HG02885 (cell line): ENCODE measurements at regions not wholly inside any gene's neighbourhood (a gene's known extent, or its start where the extent isn't known, plus 50 kb on each side); places are given as distances from the start of the nearest gene placed in this dataset.
"Not testable (repeated sequence)": the region's sequence is repeated elsewhere in the genome, so short reads cannot be mapped to it uniquely, and the experiment has no call there.

ENCODE experiments used
- ATAC-seq: cut with Tn5 transposase; IDR thresholded peaks from one replicate; pipeline ENCODE4 v1.9.1; 2021; ENCODE audit warnings: mild to moderate bottlenecking; ENCODE audit not compliant: unreplicated experiment, poor library complexity

GRCh38 chr2:149701241-149701640 is 113.7 kb upstream of the MMADHC start:
- ATAC-seq = no peak

- no peak for ATAC-seq
Measured at GRCh38 chr2:149692961-149693396, 105.4 kb upstream of the MMADHC start.

GRCh38 chr2:149690825-149691224 is 103.2 kb upstream of the MMADHC start:
- ATAC-seq = no peak

- ATAC-seq = no peak
Measured at GRCh38 chr2:149687052-149687427, 99.5 kb upstream of the MMADHC start.

GRCh38 chr2:149686136-149687051 is 98.8 kb upstream of the MMADHC start:
- no peak for ATAC-seq

- ATAC-seq = not testable (repeated sequence)
Measured at GRCh38 chr2:149685401-149685800, 97.8 kb upstream of the MMADHC start.

GRCh38 chr2:149679286-149679685 is 91.7 kb upstream of the MMADHC start:
- ATAC-seq = no peak

GRCh38 chr2:149677416-149677815 is 89.8 kb upstream of the MMADHC start:
- no peak for ATAC-seq

- ATAC-seq = no peak
Measured at GRCh38 chr2:149670086-149670485, 82.5 kb upstream of the MMADHC start.

GRCh38 chr2:149666809-149667320 is 79.3 kb upstream of the MMADHC start:
- no peak for ATAC-seq

GRCh38 chr2:149664896-149665295 is 77.3 kb upstream of the MMADHC start:
- ATAC-seq = no peak

GRCh38 chr2:149662556-149662955 is 75.0 kb upstream of the MMADHC start:
- ATAC-seq = no peak

GRCh38 chr2:149661844-149662243 is 74.3 kb upstream of the MMADHC start:
- ATAC-seq = no peak

GRCh38 chr2:149658553-149658952 is 71.0 kb upstream of the MMADHC start:
- no peak for ATAC-seq

GRCh38 chr2:149657401-149658040 is 69.9 kb upstream of the MMADHC start:
- no peak for ATAC-seq

GRCh38 chr2:149656996-149657395 is 69.4 kb upstream of the MMADHC start:
- ATAC-seq = no peak

GRCh38 chr2:149653831-149654445 is 66.4 kb upstream of the MMADHC start:
- ATAC-seq = no peak

- no peak for ATAC-seq
Measured at GRCh38 chr2:149652926-149653325, 65.4 kb upstream of the MMADHC start.

- ATAC-seq = no peak
Measured at GRCh38 chr2:149652526-149652925, 65.0 kb upstream of the MMADHC start.

- ATAC-seq = no peak
Measured at GRCh38 chr2:149651229-149651628, 63.7 kb upstream of the MMADHC start.

- no peak for ATAC-seq
Measured at GRCh38 chr2:149650006-149650405, 62.4 kb upstream of the MMADHC start.
